ENCODE measurements at regions not wholly inside any gene's neighbourhood (a gene's known extent, or its start where the extent isn't known, plus 50 kb on each side); places are given as distances from the start of the nearest gene placed in this dataset.
"Not testable (repeated sequence)": the region's sequence is repeated elsewhere in the genome, so short reads cannot be mapped to it uniquely, and the experiment has no call there.

DNA sequence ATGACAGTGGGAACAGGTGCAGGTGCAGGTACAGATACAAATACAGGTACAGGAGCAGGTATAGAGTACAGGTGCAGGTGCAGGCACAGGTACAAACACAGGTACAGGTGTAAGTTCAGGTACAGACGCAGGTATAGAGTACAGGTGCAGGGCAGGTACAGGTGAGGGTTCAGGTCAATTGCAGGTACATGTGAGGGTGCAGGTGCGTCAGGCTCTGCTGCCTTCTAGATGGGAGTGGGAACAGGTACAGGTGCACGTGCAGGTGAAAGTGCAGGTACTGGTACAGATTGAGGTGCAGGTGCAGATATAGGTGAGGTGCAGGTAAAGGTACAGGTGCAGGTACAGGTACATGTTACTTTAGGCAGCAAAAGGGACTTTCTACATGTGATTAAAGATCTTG, 85.7 kb downstream of the CRLF2 start:
- no peak for TF ChIP-seq CTCF (conservative IDR thresholded peaks at IDR 0.05; ENCODE audit: low read depth, low read length)
- no peak for DNase-seq (ENCODE audit: low read depth)
- no peak overlapping the region for H3K4me3 ChIP-seq (ENCODE audit: low read depth, low read length)

GRCh38 chrX:1124531-1124930, 87.9 kb downstream of the CRLF2 start:
- no peak for TF ChIP-seq CTCF (conservative IDR thresholded peaks at IDR 0.05; ENCODE audit: low read depth, low read length)
- no peak for DNase-seq (ENCODE audit: low read depth)
- no peak overlapping the region for H3K4me3 ChIP-seq (ENCODE audit: low read depth, low read length)

- not testable (repeated sequence) for H3K4me3 ChIP-seq (ENCODE audit: low read depth, low read length); DNase-seq (ENCODE audit: low read depth)
These were observed 89.6 kb downstream of the CRLF2 start for GRCh38 chrX:1122851-1123250.

DNA sequence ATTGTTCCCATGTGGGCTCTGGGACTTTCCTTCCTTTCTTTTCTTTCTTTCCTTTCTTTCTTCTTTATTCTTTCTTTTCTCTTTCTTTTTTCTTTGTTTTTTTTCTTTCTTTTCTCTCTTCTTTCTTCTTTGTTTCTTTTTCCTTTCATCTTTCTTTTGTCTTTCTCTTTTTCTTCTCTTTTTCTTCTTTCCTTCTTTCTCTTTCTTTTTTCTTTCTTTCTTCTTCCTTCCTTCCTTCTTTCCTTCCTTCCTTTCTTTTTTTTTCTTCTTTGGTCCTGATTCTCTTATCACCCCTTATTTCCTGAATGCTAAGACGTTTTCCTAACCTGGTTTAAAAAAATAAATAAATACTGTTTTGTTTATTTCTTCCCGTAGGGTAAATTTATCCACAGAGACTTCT, 93.2 kb downstream of the CRLF2 start:
- DNase-seq (ENCODE audit: low read depth): no peak
- H3K4me3 ChIP-seq (ENCODE audit: low read depth, low read length): no peak overlapping the region
- no peak for TF ChIP-seq CTCF (conservative IDR thresholded peaks at IDR 0.05; ENCODE audit: low read depth, low read length)

DNA sequence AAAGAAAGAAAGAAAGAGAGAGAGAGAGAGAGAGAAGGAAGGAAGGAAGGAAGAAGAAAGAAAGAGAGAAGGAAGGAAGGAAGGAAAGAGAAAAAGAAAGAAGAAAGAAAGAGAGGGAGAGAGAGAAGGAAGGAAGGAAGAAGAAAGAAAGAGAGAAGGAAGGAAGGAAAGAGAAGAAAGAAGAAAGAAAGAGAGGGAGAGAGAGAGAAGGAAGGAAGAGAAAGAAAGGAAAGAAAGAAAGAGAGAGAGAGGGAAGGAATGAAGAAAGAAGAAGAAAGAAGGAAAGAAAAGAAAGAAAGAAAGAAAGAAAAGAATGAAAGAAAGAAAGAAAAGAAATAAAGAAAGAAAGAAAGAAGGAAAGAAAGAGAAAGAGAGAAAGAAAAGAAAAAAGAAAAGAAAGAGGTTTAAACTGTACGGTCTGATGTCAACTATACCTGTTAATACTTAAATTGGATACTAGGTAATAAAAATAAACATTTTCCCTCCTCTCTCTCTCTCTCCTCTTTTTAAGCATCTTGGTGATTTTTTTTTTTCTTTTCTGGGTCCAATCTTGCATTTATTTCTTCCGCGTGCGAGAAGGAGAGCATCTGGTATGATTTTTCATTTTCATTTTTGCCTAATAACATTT, 93.8 kb downstream of the CRLF2 start:
- TF ChIP-seq CTCF (conservative IDR thresholded peaks at IDR 0.05; ENCODE audit: low read depth, low read length): no peak
- H3K4me3 ChIP-seq (ENCODE audit: low read depth, low read length): no peak overlapping the region

GRCh38 chrX:1115411-1115810, 97.0 kb downstream of the CRLF2 start:
- not testable (repeated sequence) for DNase-seq (ENCODE audit: low read depth); H3K4me3 ChIP-seq (ENCODE audit: low read depth, low read length)

More for the DNA sequence above, 93.8 kb downstream of the CRLF2 start:
- no peak for DNase-seq (ENCODE audit: low read depth)

DNA sequence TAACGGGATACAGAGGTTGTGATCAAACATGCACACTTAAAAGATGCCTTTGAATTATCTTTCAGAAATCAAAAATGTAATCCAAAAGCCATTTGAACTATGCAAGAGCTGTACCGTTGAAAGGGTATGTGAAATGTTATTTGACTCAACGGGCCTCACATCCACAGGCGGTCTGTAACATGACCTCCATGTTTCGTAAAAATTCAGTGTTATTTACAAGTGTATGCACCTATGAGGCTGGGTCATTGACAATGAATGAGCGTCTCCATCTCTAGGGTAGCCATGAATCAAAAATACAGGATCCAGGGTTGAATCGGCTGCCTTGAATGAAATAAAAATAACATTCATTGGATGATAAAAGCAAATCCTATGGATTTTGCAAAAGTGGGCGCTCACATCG, 100.1 kb downstream of the CRLF2 start:
- DNase-seq (ENCODE audit: low read depth): no peak
- TF ChIP-seq CTCF (conservative IDR thresholded peaks at IDR 0.05; ENCODE audit: low read depth, low read length): no peak
- H3K4me3 ChIP-seq (ENCODE audit: low read depth, low read length): no peak overlapping the region

- no peak for DNase-seq (ENCODE audit: low read depth)
- H3K4me3 ChIP-seq (ENCODE audit: low read depth, low read length): no peak overlapping the region
- no peak for TF ChIP-seq CTCF (conservative IDR thresholded peaks at IDR 0.05; ENCODE audit: low read depth, low read length)
These were observed 100.7 kb downstream of the CRLF2 start for GRCh38 chrX:1111601-1112300.
